HUDEP-2 (cell line): ENCODE measurements at regions not wholly inside any gene's neighbourhood (a gene's known extent, or its start where the extent isn't known, plus 50 kb on each side); places are given as distances from the start of the nearest gene placed in this dataset.

Source experiments
- DNase-seq, 76 experiments: peaks; one replicate each; lab custom pipeline; 2025; ENCODE audit not compliant: unreplicated experiment in 76 of 76; lab: John Stamatoyannopoulos, UW

GRCh38 chr10:36638462-36639155 is 486.8 kb upstream of the ANKRD30A start:
- DNase-seq = no peak

DNA sequence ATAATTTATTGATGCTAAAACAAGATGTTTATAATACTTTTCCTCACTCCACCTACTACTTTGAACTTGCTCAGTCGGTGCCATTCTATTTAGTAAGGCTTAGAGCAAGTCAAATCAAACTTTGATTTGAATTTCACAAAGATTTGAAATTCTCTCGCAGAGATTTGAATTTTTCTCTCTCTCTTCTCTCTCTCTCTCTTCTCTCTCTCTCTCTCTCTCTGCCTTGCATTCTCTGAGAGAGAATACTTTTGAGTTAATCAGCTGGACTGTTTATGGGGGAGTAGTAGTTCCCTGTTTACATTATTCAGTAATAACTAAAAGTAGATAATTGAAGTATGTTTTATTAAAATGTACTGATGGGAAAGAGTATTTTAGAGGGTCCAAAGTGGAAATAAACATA is 488.5 kb upstream of the ANKRD30A start:
- no peak for DNase-seq

DNA sequence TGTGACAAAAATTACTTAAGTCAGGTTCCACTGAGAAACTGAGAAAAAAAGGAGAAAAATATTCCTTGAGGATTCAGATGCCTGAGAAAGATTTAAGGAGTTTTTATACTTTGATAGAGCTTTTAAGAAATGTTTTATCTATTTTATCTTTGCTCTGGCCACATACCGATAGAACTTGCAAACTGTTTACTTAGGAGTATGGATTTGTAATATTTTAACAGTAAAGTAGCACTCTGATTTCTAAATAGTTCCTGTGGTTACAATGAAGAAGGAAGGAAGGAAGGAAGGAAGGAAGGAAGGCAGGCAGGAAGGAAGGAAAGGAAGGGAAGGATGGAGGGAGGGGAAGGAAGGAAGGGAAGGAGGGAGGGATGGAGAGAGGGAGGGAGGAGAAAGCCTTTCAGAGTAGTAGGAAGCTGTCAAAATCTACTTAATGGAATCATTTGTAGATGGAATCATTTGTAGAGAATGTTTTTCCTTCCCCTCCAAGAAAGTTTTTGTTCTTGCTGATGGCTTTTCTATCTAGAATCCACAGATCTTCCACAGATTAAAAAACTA is 489.0 kb upstream of the ANKRD30A start:
- DNase-seq = no peak

DNA sequence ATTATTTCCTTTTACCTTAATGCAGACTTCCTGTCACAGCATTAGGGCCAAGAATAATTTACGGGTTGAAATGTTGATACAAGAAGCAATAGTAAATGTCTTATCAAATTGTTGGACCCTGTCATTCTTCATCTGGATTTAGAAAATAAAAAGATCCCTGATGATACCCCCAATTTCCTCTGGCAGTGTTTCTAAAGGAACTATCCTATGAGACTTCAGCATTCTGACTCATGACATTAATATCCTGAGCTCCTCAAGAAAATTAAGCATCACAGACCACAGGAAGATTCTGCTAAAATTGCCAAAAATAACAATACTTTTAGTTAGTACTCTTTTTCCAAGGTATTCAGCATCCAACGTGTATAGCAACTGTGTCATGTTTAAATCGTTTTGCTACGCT is 490.5 kb upstream of the ANKRD30A start:
- no peak for DNase-seq

DNA sequence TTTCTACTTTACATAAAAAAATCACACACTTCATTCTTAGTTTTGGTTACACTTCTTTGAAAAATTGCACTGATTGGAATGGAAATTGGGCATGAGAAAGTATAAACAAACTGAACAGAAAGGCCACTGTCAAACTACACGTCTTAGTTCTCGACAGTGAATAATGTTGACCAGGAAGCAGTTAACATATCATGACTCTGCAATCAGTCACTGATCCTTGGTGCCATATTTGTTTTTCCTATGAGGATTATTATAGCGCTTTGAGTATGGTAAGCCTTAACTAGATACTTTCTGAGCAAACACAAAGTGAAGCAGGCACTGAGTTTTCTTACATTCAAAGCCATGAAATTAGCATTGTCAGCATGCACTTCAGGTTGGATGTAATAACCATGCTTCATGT is 495.1 kb upstream of the ANKRD30A start:
- no peak for DNase-seq

DNA sequence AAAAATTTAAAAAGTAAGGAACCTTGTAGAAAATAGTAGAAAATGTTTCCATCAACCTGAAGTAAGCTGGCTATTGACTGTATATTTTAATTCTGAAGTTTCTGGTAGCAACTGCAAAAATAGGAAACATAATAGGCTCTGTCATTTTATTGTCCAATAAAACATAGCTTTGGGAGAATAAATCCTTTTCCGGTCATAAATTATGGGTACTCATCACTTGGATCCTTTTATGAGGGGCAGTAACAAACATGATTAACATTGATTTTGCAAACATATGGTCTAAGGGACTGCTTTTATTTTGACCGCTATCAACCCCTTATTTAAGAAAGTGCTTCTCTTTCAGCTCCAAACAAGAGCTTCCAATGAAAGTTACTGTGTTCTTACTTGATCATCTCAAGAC is 495.9 kb upstream of the ANKRD30A start:
- DNase-seq = no peak

DNA sequence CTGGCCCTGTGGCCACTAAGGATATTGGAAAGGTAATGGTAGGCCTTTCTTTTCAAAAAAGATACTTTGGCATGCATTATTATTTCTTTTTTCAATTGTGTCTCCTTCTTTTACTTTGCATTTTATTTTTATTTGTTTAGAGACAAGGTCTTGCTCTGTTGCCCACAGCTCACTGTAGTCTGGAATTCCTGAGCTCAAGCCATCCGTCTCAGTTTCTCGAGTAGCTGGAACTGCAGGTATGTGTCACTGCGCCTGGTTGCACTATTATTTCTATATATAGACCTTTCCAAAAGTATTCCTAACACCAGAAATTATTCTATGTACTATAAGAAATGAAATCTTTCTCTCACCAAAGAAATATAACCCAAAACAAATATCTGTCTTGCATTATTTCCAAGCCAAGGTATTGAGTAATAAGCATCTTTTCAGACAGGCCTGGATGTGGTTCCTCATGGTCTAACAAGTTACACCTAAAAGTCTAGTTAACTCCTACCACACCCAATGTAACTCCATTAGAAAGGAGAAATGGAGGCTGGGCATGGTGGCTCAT is 500.8 kb upstream of the ANKRD30A start:
- DNase-seq = no peak

- no peak for DNase-seq
Observed at GRCh38 chr10:36621346-36621745, 504.1 kb upstream of the ANKRD30A start.

DNA sequence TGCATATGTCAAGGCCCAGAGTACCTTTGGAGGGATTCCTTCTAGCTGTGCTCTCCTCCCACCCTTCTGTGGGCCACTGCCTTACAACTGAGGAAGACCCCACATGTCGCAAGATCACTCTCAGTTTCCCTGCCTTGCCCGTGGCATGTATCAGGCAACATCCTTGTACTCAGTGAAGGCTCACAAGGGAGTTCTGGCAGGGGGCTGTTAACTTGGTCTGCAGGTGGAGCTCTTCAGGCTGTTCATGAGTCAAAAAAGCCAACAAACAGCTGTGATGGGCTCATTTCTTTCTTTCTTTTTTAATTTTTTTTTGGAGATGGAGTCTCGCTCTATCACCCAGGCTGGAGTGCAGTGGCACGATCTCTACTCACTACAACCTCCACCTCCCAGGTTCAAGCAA is 513.0 kb upstream of the ANKRD30A start:
- DNase-seq = no peak

DNA sequence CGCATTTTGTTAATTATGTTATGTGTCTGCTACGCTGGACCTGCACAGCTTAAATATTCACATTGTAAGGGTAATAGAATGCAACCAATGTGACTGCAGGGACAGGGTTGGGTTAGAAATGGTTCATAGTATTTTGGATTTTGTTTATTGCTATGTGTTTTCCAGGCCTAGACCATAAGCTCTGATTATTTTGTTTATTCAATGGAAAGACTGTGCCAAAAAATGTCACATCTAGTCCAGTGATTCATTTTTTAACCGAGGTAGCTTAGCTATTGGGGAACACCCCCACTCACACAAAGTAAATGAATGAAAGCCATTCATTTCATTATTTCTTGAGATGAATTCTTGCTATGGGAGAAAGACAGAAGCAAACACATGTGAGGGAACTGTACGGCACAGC is 516.5 kb upstream of the ANKRD30A start:
- no peak for DNase-seq

- DNase-seq = no peak
Observed at GRCh38 chr10:36608251-36608650, 517.1 kb upstream of the ANKRD30A start.

- DNase-seq = no peak
Observed at GRCh38 chr10:36606234-36606839, 519.1 kb upstream of the ANKRD30A start.

DNA sequence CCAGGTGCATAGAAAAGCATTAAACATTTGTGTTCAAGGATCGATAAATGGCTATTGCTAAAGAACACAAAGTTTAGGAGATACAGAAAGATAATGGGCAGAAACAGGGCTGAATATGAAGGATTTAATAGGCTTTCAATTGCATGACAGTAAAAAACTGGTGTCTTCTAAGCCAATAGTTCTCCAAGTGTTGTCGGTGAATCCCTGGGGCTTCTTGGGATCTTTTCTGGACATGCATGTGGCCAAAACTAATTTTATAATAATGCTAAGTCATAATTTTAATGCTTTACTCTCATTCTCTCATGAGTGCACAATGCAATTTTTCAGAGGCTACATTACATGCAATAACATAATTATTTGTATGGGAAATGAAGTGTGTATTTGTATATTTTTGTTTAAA is 521.1 kb upstream of the ANKRD30A start:
- DNase-seq = no peak

DNA sequence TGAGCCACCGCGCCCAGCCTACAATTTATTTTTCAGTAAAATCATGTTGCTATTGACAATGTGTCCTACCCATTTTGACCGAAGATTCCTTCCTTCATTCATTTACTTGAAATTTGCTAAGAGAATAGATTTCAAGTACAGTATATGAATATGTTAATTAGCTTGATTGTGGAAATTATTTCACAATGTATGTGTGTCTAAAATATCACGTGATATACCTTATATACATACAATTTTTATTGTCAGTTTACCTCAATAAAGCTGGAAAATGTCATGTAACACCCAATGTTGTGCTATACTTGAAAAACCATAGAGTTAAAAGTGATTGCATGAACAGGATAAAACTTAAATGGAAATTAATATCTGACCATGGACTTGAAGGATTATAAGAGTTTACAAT is 521.7 kb upstream of the ANKRD30A start:
- no peak for DNase-seq

DNA sequence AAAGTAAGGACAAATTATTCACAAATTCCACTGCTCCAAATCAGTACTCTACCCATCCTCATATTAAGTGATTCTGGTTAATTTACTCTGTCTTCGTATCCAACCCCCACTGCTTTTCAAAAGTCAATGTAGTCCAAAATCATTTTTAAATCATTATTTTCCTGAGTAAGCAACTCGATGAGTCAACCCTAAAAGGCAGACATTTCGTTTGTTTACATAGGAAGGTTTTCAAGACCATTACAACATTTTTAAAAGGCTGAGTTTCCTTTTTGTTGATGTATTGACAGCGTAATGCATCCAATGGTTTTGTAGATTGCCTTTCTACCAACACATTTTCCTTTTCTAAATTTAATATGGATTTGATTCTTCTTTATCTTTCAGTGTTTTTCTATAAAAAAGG is 523.0 kb upstream of the ANKRD30A start:
- no peak for DNase-seq

- DNase-seq = no peak
Observed at GRCh38 chr10:36597756-36598320, 527.6 kb upstream of the ANKRD30A start.

GRCh38 chr10:36592964-36593363 is 532.4 kb upstream of the ANKRD30A start:
- no peak for DNase-seq

- no peak for DNase-seq
Observed at GRCh38 chr10:36591436-36591835, 534.0 kb upstream of the ANKRD30A start.

DNA sequence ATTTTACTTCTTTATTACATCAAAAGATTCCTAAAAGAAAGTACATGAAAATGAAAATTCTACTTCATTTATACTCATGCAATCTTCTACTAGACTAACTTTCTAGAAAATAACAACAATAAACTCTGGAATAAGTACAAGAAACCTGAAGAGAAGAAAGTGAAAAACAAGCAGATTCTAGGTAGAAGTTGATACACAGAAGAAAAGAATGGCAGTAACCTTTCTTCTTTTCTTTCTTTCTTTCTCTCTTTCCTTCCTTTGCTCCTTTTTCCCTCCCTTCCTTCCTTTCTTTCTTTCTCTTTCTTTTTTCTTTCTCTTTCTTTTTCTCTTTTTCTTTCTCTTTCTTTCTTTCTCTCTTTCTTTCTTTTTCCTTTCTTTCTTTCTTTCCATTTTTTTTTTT is 541.7 kb upstream of the ANKRD30A start:
- no peak for DNase-seq

GRCh38 chr10:36581237-36581636 is 544.2 kb upstream of the ANKRD30A start:
- DNase-seq = no peak

- DNase-seq = no peak
Observed at GRCh38 chr10:36578306-36578705, 547.1 kb upstream of the ANKRD30A start.

DNA sequence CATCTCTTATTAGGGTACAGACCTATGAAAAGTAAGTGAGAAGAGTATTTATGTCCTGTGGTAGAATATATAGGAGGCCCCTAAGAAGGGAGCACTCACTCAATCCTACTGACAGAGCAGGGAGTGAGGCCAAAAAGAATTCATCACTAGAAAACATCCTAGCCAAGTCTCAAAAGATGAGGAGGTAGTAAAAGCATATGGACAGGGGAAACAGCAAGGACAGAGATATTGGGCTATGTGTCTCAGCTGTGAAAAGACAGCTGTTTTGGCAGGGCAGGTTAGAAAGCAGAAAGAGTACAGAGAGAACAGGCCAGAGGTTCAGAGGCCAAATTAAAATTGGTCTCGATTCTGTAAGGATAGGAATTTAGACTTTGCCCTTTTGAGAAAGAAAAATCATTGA is 548.3 kb upstream of the ANKRD30A start:
- no peak for DNase-seq
